ENCODE measurements at regions not wholly inside any gene's neighbourhood (a gene's known extent, or its start where the extent isn't known, plus 50 kb on each side); places are given as distances from the start of the nearest gene placed in this dataset.

- no peak overlapping the region for H3K27ac ChIP-seq
Observed at GRCh38 chr1:23614032-23614660, 54.8 kb upstream of the ID3 start.

GRCh38 chr1:23613191-23614031 lies 54.1 kb upstream of the ID3 start:
- WGBS = 70% methylated on average over 11 of the region's 12 CpGs
- H3K27ac ChIP-seq = no peak overlapping the region
- H3K4me1 ChIP-seq = no peaks in the 10 kb centered on the region

More at GRCh38 chr1:23614032-23614660, 54.8 kb upstream of the ID3 start:
- H3K4me1 ChIP-seq = peaks cover 2% of the 10 kb centered on the region
- TF ChIP-seq POLR2AphosphoS5 (IDR thresholded peaks at IDR 0.05) (no peak), POLR2A (IDR thresholded peaks at IDR 0.05) (no peak), CTCF (IDR thresholded peaks at IDR 0.05) (no peak), EP300 (IDR thresholded peaks at IDR 0.05) (no peak)
- H3K36me3 ChIP-seq = no peaks in the 10 kb centered on the region
- no peak for DNase-seq (ENCODE audit: low spot score in 2 of 2)
- no peaks in the 10 kb centered on the region for H3K9me3 ChIP-seq
- H3K27me3 ChIP-seq = peaks cover 5% of the 10 kb centered on the region
- WGBS = 82% methylated on average over 6 of the region's 8 CpGs
- no peak overlapping the region for H3K4me3 ChIP-seq

GRCh38 chr1:23611601-23612327 lies 52.5 kb upstream of the ID3 start:
- H3K27me3 ChIP-seq = no peaks in the 10 kb centered on the region
- no peak overlapping the region for H3K27ac ChIP-seq
- H3K4me1 ChIP-seq = no peaks in the 10 kb centered on the region
- no peaks in the 10 kb centered on the region for H3K36me3 ChIP-seq
- WGBS = 43% methylated on average over 4 of the region's 4 CpGs
- no peak for TF ChIP-seq EP300 (IDR thresholded peaks at IDR 0.05)
- TF ChIP-seq POLR2AphosphoS5 (IDR thresholded peaks at IDR 0.05) = no peak
- no peak for TF ChIP-seq CTCF (IDR thresholded peaks at IDR 0.05)
- TF ChIP-seq POLR2A (IDR thresholded peaks at IDR 0.05) = no peak
- H3K4me3 ChIP-seq = no peak overlapping the region
- H3K9me3 ChIP-seq = no peaks in the 10 kb centered on the region
- DNase-seq (ENCODE audit: low spot score in 2 of 2) = no peak

More at GRCh38 chr1:23613191-23614031, 54.1 kb upstream of the ID3 start:
- Histone ChIP-seq H3K27me3 (peaks cover 4% of the 10 kb centered on the region), H3K36me3 (no peaks in the 10 kb centered on the region), H3K9me3 (no peaks in the 10 kb centered on the region), H3K4me3 (no peak overlapping the region)
- TF ChIP-seq POLR2A (IDR thresholded peaks at IDR 0.05) = no peak
- no peak for TF ChIP-seq EP300 (IDR thresholded peaks at IDR 0.05)
- TF ChIP-seq CTCF (IDR thresholded peaks at IDR 0.05) = no peak
- no peak for TF ChIP-seq POLR2AphosphoS5 (IDR thresholded peaks at IDR 0.05)
- DNase-seq (ENCODE audit: low spot score in 2 of 2) = no peak

GRCh38 chr1:23610677-23611076 lies 51.4 kb upstream of the ID3 start:
- no peak for TF ChIP-seq POLR2AphosphoS5 (IDR thresholded peaks at IDR 0.05)
- no peak for TF ChIP-seq CTCF (IDR thresholded peaks at IDR 0.05)
- H3K27ac ChIP-seq = no peak overlapping the region
- H3K4me1 ChIP-seq = no peaks in the 10 kb centered on the region
- H3K9me3 ChIP-seq = no peaks in the 10 kb centered on the region
- no peaks in the 10 kb centered on the region for H3K36me3 ChIP-seq
- no peaks in the 10 kb centered on the region for H3K27me3 ChIP-seq
- no peak overlapping the region for H3K4me3 ChIP-seq
- DNase-seq (ENCODE audit: low spot score in 2 of 2) = no peak
- WGBS = 100% methylated on average over 1 of the region's 1 CpG

GRCh38 chr1:23609971-23610370 lies 50.7 kb upstream of the ID3 start:
- WGBS = 80% methylated on average over 5 of the region's 5 CpGs
- no peaks in the 10 kb centered on the region for H3K27me3 ChIP-seq
- H3K36me3 ChIP-seq = no peaks in the 10 kb centered on the region
- no peak overlapping the region for H3K27ac ChIP-seq
- TF ChIP-seq POLR2A (IDR thresholded peaks at IDR 0.05) = no peak
- TF ChIP-seq EP300 (IDR thresholded peaks at IDR 0.05) = no peak
- TF ChIP-seq POLR2AphosphoS5 (IDR thresholded peaks at IDR 0.05) = no peak
- TF ChIP-seq CTCF (IDR thresholded peaks at IDR 0.05) = no peak
- H3K4me1 ChIP-seq = no peaks in the 10 kb centered on the region
- DNase-seq (ENCODE audit: low spot score in 2 of 2) = no peak
- H3K4me3 ChIP-seq = no peak overlapping the region
- no peaks in the 10 kb centered on the region for H3K9me3 ChIP-seq

Data from suprapubic skin (tissue), 4 donors.